Uterus (tissue), 2 donors: ENCODE measurements at regions not wholly inside any gene's neighbourhood (a gene's known extent, or its start where the extent isn't known, plus 50 kb on each side); places are given as distances from the start of the nearest gene placed in this dataset.

ENCODE experiments used
- CTCF ChIP-seq, 4 experiments: fragments of 200-600 bp in 2 of 4; fragments of 450-650 bp in 2 of 4; sonication (generic) in 2 of 4; IDR thresholded peaks; one replicate each; pipeline ENCODE4 v1.5.1; 2016 to 2019; ENCODE audit warnings: antibody characterized with exemption in 4 of 4, mild to moderate bottlenecking in 2 of 4, moderate library complexity in 1 of 4
- POLR2A ChIP-seq, 2 donors: fragments of 450-650 bp; IDR thresholded peaks; one replicate each; pipeline ENCODE4 v1.6.1; 2016; ENCODE audit warnings: antibody characterized with exemption in 2 of 2, mild to moderate bottlenecking in 1 of 2, moderate library complexity in 1 of 2

GRCh38 chr4:123562994-123563750, 166.6 kb downstream of the SPRY1 start:
- TF ChIP-seq CTCF (IDR thresholded peaks at IDR 0.05) (no peak), POLR2A (IDR thresholded peaks at IDR 0.05) (no peak)
